Adrenal gland (tissue), 9 donors: ENCODE measurements at regions not wholly inside any gene's neighbourhood (a gene's known extent, or its start where the extent isn't known, plus 50 kb on each side); places are given as distances from the start of the nearest gene placed in this dataset.

Source experiments
- DNase-seq, 7 donors: peaks; one replicate each; pipeline ENCODE4 v3.0.0-alpha.2; 2019 to 2020
- H3K27ac ChIP-seq, 5 donors: fragments of 200-600 bp; sonication (generic) in 4 of 5; 1 replicate in 3 of 5; 2 replicates in 2 of 5; pipeline versions ENCODE4 v1.5.1 to v1.8.0; 2016 to 2020; ENCODE audit warnings: mild to moderate bottlenecking in 1 of 5
- H3K27me3 ChIP-seq: fragments of 200-600 bp; 2 replicates; pipeline ENCODE4 v1.8.0; 2021
- H3K36me3 ChIP-seq, 2 donors: fragments of 200-600 bp; replicated peaks in 1 of 2; 1 replicate in 1 of 2; 2 replicates in 1 of 2; pipeline versions ENCODE4 v1.5.1 to v1.8.0; 2018 to 2022
- H3K4me1 ChIP-seq, 2 donors: fragments of 200-600 bp; replicated peaks in 1 of 2; 1 replicate in 1 of 2; 2 replicates in 1 of 2; pipeline versions ENCODE4 v1.5.1 to v1.8.0; 2018 to 2021
- H3K4me3 ChIP-seq, 4 donors: fragments of 200-600 bp; sonication (generic) in 3 of 4; one replicate each; pipeline ENCODE4 v1.5.1; 2016 to 2018
- H3K9me3 ChIP-seq, 3 donors: fragments of 200-600 bp; sonication (generic) in 1 of 3; replicated peaks in 1 of 3; 1 replicate in 2 of 3; 2 replicates in 1 of 3; pipeline versions ENCODE4 v1.5.1 to v1.8.0; 2016 to 2021
- POLR2A ChIP-seq, 2 donors: fragments of 450-650 bp; IDR thresholded peaks; one replicate each; pipeline ENCODE4 v1.6.1; 2017; ENCODE audit warnings: antibody characterized with exemption in 2 of 2, mild to moderate bottlenecking in 2 of 2, moderate library complexity in 1 of 2
- WGBS, 4 donors: extraction: QIAGEN DNeasy Blood & Tissue Kit in 2 of 4; methylation state at CpG; one replicate each; pipeline versions ENCODE4 v1.1.5 to v1.1.7; 2013 to 2017; 5-methylcytosine and 5-hydroxymethylcytosine counted together
- intact Hi-C, 2 donors: fragments of 100-400 bp; cut with DNase I; formaldehyde crosslinking; loops; one replicate each; pipeline versions ENCODE4 v1.14.1 to v1.15.0; 2022 to 2023
- TF ChIP-seq, protein P1 (sequence below), 6 experiments: fragments of 450-650 bp in 4 of 6; fragments of 200-600 bp in 2 of 6; sonication (generic) in 1 of 6; IDR thresholded peaks; 1 replicate in 5 of 6; 2 replicates in 1 of 6; pipeline versions ENCODE4 v1.5.1 to v1.8.0; 2016 to 2021; ENCODE audit warnings: antibody characterized with exemption in 6 of 6, mild to moderate bottlenecking in 2 of 6, moderate library complexity in 1 of 6
- donor health status: healthy with polysubstance abuse.
- donor health status: Bipolar disorder and iron deficiency.
- donor health status: DM: yes; HTN: yes; CAD: no.
- donor health status: DM: no; HTN: no; CAD: no.
- donor health status: DM: no; HTN: no; CAD: no.

DNA sequence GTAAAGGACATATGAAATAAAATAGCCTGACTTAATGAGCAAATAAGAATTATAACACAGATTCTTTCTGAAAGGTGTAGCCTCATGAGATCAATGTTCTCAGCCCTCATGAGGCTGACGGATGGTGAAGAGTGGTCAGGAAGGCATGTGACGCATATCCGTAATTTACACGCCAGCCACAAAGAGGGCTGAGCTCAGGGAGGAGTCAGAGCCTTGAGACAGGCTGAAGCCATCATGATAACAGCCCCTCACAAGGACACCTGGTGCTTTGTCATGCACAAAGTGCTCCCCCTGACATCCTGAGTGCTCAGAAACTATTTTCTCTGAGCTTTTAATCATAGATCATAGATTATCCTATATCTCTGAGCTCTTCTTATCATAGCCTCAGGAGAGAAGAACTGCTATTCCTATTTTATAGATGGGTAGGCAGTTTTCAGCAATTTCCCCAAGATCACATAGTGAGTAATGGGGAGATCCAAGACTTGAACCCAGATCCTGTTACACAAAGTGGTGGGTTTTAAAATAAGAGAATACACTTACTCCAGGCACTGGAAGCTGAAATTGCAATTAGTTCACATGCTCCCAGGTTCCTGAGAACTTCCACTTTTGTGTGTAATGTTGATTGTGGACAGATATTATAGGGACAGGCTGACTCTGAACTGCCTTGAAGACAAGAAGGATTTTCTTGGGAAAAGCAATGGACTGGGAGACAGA, 267.1 kb downstream of the RPLP1 start:
- Histone ChIP-seq H3K4me1 (no peaks in the 10 kb centered on the region), H3K9me3 (no peaks in the 10 kb centered on the region), H3K4me3 (no peak overlapping the region), H3K27me3 (no peaks in the 10 kb centered on the region), H3K27ac (peak overlapping the region in 1 of 5 donors; percentile 71), H3K36me3 (no peaks in the 10 kb centered on the region)
- peak in 6 of 7 donors; percentile 21 to 58 (median 44) for DNase-seq
- intact Hi-C loops: loop anchor here in 1 of 2 donors (10.0 kb wide), 1 partner anchor 375 kb away; the partner anchor contains the start of gene TLE3
- WGBS, 4 donors: 38 to 56% (median 54%) methylated on average over 4 of the region's 4 CpGs
- no peak for TF ChIP-seq POLR2A (IDR thresholded peaks at IDR 0.05)
- TF ChIP-seq, protein P1, sequence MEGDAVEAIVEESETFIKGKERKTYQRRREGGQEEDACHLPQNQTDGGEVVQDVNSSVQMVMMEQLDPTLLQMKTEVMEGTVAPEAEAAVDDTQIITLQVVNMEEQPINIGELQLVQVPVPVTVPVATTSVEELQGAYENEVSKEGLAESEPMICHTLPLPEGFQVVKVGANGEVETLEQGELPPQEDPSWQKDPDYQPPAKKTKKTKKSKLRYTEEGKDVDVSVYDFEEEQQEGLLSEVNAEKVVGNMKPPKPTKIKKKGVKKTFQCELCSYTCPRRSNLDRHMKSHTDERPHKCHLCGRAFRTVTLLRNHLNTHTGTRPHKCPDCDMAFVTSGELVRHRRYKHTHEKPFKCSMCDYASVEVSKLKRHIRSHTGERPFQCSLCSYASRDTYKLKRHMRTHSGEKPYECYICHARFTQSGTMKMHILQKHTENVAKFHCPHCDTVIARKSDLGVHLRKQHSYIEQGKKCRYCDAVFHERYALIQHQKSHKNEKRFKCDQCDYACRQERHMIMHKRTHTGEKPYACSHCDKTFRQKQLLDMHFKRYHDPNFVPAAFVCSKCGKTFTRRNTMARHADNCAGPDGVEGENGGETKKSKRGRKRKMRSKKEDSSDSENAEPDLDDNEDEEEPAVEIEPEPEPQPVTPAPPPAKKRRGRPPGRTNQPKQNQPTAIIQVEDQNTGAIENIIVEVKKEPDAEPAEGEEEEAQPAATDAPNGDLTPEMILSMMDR (IDR thresholded peaks at IDR 0.05): no peak

DNA sequence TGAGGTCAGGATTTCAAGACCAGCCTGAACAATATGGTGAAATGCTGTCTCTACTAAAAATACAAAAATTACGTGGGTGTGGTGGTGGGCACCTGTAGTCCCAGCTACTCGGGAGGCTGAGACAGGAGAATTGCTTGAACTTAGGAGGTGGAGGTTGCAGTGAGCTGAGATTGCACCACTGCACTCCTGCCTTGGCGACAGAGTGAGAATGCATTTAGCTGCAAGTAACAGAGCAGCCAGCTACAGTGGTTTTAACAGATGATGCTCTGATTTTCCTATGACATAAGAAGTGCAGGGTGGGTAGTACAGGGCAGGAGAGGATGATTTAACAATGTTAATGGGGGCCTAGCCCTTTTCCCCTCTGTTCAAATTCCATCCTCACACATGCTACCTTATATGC, 267.9 kb downstream of the RPLP1 start:
- Histone ChIP-seq H3K9me3 (no peaks in the 10 kb centered on the region), H3K4me3 (no peak overlapping the region), H3K27me3 (no peaks in the 10 kb centered on the region), H3K27ac (no peak overlapping the region), H3K4me1 (no peaks in the 10 kb centered on the region), H3K36me3 (no peaks in the 10 kb centered on the region)
- no peak for DNase-seq
- 74 to 84% (median 80%) methylated on average over 3 of the region's 3 CpGs for WGBS, 4 donors
- TF ChIP-seq, protein P1 (IDR thresholded peaks at IDR 0.05): no peak
- TF ChIP-seq POLR2A (IDR thresholded peaks at IDR 0.05): no peak
- intact Hi-C loops: loop anchor here in 1 of 2 donors (10.0 kb wide), 1 partner anchor 374 kb away; the partner anchor contains the start of gene TLE3

DNA sequence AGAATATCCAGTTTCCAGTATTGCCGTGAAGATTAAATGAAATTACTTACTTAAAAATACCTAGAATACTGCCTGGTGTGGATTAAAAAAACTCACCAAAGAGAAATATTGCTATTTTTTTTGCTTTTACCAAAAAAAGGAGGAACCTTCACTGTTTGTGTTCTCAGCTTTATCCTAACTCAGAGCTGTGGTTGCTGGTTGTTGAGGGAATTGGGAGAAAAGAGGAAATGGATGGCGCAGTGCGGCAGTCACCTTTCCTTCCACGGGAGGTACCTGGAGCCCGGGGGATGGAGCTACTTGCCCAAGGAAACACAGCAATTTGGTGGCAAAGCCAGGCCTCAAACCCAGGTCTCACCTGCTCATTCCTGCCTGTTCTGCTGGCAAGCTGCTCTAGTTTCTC, 270.3 kb downstream of the RPLP1 start:
- Histone ChIP-seq H3K4me1 (no peaks in the 10 kb centered on the region), H3K27ac (no peak overlapping the region), H3K4me3 (no peak overlapping the region), H3K36me3 (no peaks in the 10 kb centered on the region), H3K27me3 (no peaks in the 10 kb centered on the region), H3K9me3 (no peaks in the 10 kb centered on the region)
- intact Hi-C loops: loop anchor here in 1 of 2 donors (10.0 kb wide), 1 partner anchor 372 kb away; the partner anchor contains the start of gene TLE3
- 71 to 84% (median 73%) methylated on average over 5 of the region's 5 CpGs for WGBS, 4 donors
- DNase-seq: no peak
- TF ChIP-seq, protein P1 (IDR thresholded peaks at IDR 0.05): no peak
- no peak for TF ChIP-seq POLR2A (IDR thresholded peaks at IDR 0.05)

DNA sequence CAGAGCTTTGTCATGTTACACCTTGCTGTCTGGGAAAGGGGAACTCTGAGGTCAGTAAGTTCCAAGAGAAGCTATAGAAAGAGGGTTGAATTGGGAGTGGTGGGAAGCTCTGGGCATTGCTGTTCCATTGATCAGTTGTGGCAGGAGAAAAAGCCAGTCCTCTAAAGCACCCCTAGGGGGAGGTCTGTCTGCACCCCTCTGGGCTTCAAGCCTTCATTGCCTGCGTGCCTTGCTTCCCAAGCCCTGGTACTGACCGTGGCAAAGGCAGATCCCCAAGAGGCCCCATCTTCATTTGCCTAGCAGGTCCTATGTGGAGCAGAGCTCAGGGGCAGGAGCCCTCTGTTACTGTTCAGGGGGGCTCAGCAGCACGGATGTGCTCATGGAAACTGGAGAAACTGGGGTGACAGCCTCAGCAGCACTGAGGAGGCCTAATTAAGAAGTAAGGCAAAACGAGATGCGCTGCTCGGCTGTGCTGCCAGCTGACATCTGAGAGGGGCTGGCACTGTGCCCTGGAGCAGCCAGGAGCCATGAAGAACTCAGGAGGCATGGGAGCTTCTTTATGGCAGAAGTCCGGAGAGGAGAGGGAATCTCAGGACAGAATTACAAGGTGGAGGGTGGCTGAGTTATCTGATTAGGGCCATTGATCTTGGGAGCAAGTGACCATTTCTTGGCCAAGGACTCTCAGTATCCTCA, 270.9 kb downstream of the RPLP1 start:
- Histone ChIP-seq H3K9me3 (no peaks in the 10 kb centered on the region), H3K4me3 (no peak overlapping the region), H3K27me3 (no peaks in the 10 kb centered on the region), H3K4me1 (no peaks in the 10 kb centered on the region), H3K27ac (no peak overlapping the region), H3K36me3 (no peaks in the 10 kb centered on the region)
- TF ChIP-seq POLR2A (IDR thresholded peaks at IDR 0.05): no peak
- TF ChIP-seq, protein P1 (IDR thresholded peaks at IDR 0.05): no peak
- WGBS, 4 donors: 66 to 80% (median 70%) methylated on average over 5 to 7 of the region's 7 CpGs
- no peak for DNase-seq
- intact Hi-C loops: loop anchor here in 1 of 2 donors (10.0 kb wide), 1 partner anchor 371 kb away; the partner anchor contains the start of gene TLE3
